ENCODE measurements at regions not wholly inside any gene's neighbourhood (a gene's known extent, or its start where the extent isn't known, plus 50 kb on each side); places are given as distances from the start of the nearest gene placed in this dataset.

GRCh38 chr5:116769470-116769869 lies 194.8 kb upstream of the SEMA6A start:
- no peak overlapping the region for H3K27ac Mint-ChIP-seq (ENCODE audit: unreplicated experiment)
- no peaks in the 10 kb centered on the region for H3K9me3 Mint-ChIP-seq
- peaks cover 31% of the 10 kb centered on the region for H3K4me1 Mint-ChIP-seq
- DNase-seq (ENCODE audit: low read depth, low spot score): no peak
- peaks cover 86% of the 10 kb centered on the region for H3K27me3 Mint-ChIP-seq (ENCODE audit: low read depth)
- H3K36me3 Mint-ChIP-seq (ENCODE audit: low read depth): no peaks in the 10 kb centered on the region
- no peak for TF ChIP-seq CTCF (conservative IDR thresholded peaks at IDR 0.05)
- H3K4me3 Mint-ChIP-seq: no peak overlapping the region

- Mint-ChIP-seq H3K36me3 (ENCODE audit: low read depth) (no peaks in the 10 kb centered on the region), H3K27ac (ENCODE audit: unreplicated experiment) (no peak overlapping the region), H3K4me3 (no peak overlapping the region), H3K4me1 (peaks cover 13% of the 10 kb centered on the region), H3K27me3 (ENCODE audit: low read depth) (peaks cover 66% of the 10 kb centered on the region), H3K9me3 (no peaks in the 10 kb centered on the region)
- no peak for DNase-seq (ENCODE audit: low read depth, low spot score)
- no peak for TF ChIP-seq CTCF (conservative IDR thresholded peaks at IDR 0.05)
Observed at GRCh38 chr5:116766470-116766947, 191.9 kb upstream of the SEMA6A start.

- H3K27ac Mint-ChIP-seq (ENCODE audit: unreplicated experiment): no peak overlapping the region
- H3K4me1 Mint-ChIP-seq: peaks cover 12% of the 10 kb centered on the region
- H3K9me3 Mint-ChIP-seq: no peaks in the 10 kb centered on the region
- no peaks in the 10 kb centered on the region for H3K36me3 Mint-ChIP-seq (ENCODE audit: low read depth)
- DNase-seq (ENCODE audit: low read depth, low spot score): no peak
- H3K27me3 Mint-ChIP-seq (ENCODE audit: low read depth): peaks cover 57% of the 10 kb centered on the region
- TF ChIP-seq CTCF (conservative IDR thresholded peaks at IDR 0.05): no peak
- H3K4me3 Mint-ChIP-seq: no peak overlapping the region
Observed at GRCh38 chr5:116765441-116765840, 190.8 kb upstream of the SEMA6A start.

- no peak for DNase-seq (ENCODE audit: low read depth, low spot score)
- peaks cover 17% of the 10 kb centered on the region for H3K4me1 Mint-ChIP-seq
- H3K9me3 Mint-ChIP-seq: no peaks in the 10 kb centered on the region
- TF ChIP-seq CTCF (conservative IDR thresholded peaks at IDR 0.05): no peak
- H3K4me3 Mint-ChIP-seq: no peak overlapping the region
- no peak overlapping the region for H3K27ac Mint-ChIP-seq (ENCODE audit: unreplicated experiment)
- peaks cover 53% of the 10 kb centered on the region for H3K27me3 Mint-ChIP-seq (ENCODE audit: low read depth)
- no peaks in the 10 kb centered on the region for H3K36me3 Mint-ChIP-seq (ENCODE audit: low read depth)
Observed at GRCh38 chr5:116764941-116765340, 190.3 kb upstream of the SEMA6A start.

- DNase-seq (ENCODE audit: low read depth, low spot score): no peak
- Mint-ChIP-seq H3K27ac (ENCODE audit: unreplicated experiment) (no peak overlapping the region), H3K9me3 (no peaks in the 10 kb centered on the region), H3K4me3 (no peak overlapping the region), H3K4me1 (peaks cover 20% of the 10 kb centered on the region), H3K36me3 (ENCODE audit: low read depth) (no peaks in the 10 kb centered on the region), H3K27me3 (ENCODE audit: low read depth) (peaks cover 47% of the 10 kb centered on the region)
- no peak for TF ChIP-seq CTCF (conservative IDR thresholded peaks at IDR 0.05)
Observed at GRCh38 chr5:116763987-116764866, 189.6 kb upstream of the SEMA6A start.

Data from neural crest cell (in vitro differentiated cells).